ENCODE measurements at regions not wholly inside any gene's neighbourhood (a gene's known extent, or its start where the extent isn't known, plus 50 kb on each side); places are given as distances from the start of the nearest gene placed in this dataset.

DNA sequence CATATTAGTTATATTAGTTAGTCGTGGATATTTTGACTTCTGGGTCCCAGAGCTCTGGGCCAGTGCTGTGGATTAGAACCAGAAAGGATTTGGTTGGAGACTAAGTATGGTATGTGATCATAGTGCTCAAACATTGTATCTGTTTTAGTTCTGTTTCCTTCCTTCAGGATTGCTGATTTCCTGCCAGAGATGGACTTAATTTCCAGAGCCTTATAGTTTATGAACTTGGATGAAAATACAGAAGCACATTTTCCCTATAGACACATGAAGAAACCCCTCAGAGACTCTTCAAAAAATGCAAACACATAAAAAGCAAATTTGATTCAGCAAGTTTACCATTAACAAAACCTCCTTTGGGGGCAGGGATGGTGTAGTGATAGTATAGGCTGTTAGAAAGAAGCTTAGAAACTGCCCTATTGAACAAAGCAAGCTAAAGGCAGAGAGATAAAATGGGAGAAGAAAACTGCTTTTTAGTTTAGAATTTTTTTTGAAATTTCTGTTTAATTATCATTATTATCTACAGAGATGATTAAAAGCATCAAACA, 88.7 kb upstream of the EFEMP1 start:
- no peak overlapping the region for H2AK9ac ChIP-seq (replicated peaks; ENCODE audit: low read depth, low read length, poor library complexity)
- no TSS peak for BruUV-seq (replicated peaks)
- CTCF ChIA-PET: no interaction called here
- no peak overlapping the region for H3K4me3 ChIP-seq (ENCODE audit: insufficient read depth, low read depth, low read length)
- H3K18ac ChIP-seq (ENCODE audit: low read depth, low read length): no peak overlapping the region
- H4K91ac ChIP-seq (ENCODE audit: insufficient read depth, low read depth, low read length): no peak overlapping the region
- in situ Hi-C loops (cut with MboI; ENCODE audit: low sequenced_read_pairs) (no loop called here), dilution Hi-C loops (cut with HindIII; ENCODE audit: low sequenced_read_pairs, unreplicated experiment) (loop anchor here (25.0 kb wide), 1 partner anchor 300 kb away; no protein-coding TSS in a partner anchor), intact Hi-C loops (cut with micrococcal nuclease) (loop anchor here (5.0 kb wide), 1 partner anchor 120 kb away; no protein-coding TSS in a partner anchor)
- no peak for ATAC-seq (ENCODE audit: low read depth)
- H2AFZ ChIP-seq (replicated peaks; ENCODE audit: low read length, poor library complexity): no peak overlapping the region
- H3K9me3 ChIP-seq (ENCODE audit: control insufficient read depth, insufficient read depth, low read length): no peaks in the 10 kb centered on the region
- no peak for TF ChIP-seq MXI1 (IDR thresholded peaks at IDR 0.05; ENCODE audit: borderline replicate concordance, low read depth, low read length)
- no peak for TF ChIP-seq FOS (IDR thresholded peaks at IDR 0.05; ENCODE audit: low read depth, low read length)
- TF ChIP-seq, protein P1, sequence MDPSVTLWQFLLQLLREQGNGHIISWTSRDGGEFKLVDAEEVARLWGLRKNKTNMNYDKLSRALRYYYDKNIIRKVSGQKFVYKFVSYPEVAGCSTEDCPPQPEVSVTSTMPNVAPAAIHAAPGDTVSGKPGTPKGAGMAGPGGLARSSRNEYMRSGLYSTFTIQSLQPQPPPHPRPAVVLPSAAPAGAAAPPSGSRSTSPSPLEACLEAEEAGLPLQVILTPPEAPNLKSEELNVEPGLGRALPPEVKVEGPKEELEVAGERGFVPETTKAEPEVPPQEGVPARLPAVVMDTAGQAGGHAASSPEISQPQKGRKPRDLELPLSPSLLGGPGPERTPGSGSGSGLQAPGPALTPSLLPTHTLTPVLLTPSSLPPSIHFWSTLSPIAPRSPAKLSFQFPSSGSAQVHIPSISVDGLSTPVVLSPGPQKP (IDR thresholded peaks at IDR 0.05; ENCODE audit: borderline replicate concordance, low read depth, low read length): no peak
- no peak for TF ChIP-seq CEBPB (IDR thresholded peaks at IDR 0.05; ENCODE audit: low read depth, low read length)
- no peak for TF ChIP-seq SMC3 (IDR thresholded peaks at IDR 0.05; ENCODE audit: low read depth, low read length)
- TF ChIP-seq POLR2A (IDR thresholded peaks at IDR 0.05; ENCODE audit: low read depth, low read length): no peak
- no peak for TF ChIP-seq RCOR1 (IDR thresholded peaks at IDR 0.05; ENCODE audit: insufficient replicate concordance, low read length)
- POLR2A ChIA-PET (ENCODE audit: unreplicated experiment): no interaction called here
- no peak overlapping the region for H2BK15ac ChIP-seq (ENCODE audit: low read depth, low read length)
- no peak overlapping the region for H2BK20ac ChIP-seq (ENCODE audit: low read depth, low read length)
- H3K4ac ChIP-seq (ENCODE audit: low read depth, low read length): no peak overlapping the region
- no peaks in the 10 kb centered on the region for H4K20me1 ChIP-seq (ENCODE audit: insufficient read depth, low read length)
- no peaks in the 10 kb centered on the region for H3K36me3 ChIP-seq (ENCODE audit: control insufficient read depth, insufficient read depth, low read length)
- H3K27me3 ChIP-seq (ENCODE audit: control insufficient read depth, insufficient read depth, low read length): peaks cover 4% of the 10 kb centered on the region; the same call in 1 of the 2 replicates
- no peak overlapping the region for H4K8ac ChIP-seq (ENCODE audit: low read depth in 2 of 2, low read length in 2 of 2)
- no peak overlapping the region for H2AK5ac ChIP-seq (ENCODE audit: low read depth, low read length)
- H2BK5ac ChIP-seq (ENCODE audit: low read depth, low read length, poor library complexity, severe bottlenecking): no peak overlapping the region
- no peak overlapping the region for H2BK120ac ChIP-seq (ENCODE audit: low read depth, low read length)
- H3K14ac ChIP-seq (replicated peaks; ENCODE audit: low read depth, low read length): no peak overlapping the region
- H3K27ac ChIP-seq (ENCODE audit: insufficient read depth, low read length): no peak overlapping the region
- WGBS, 2 experiments (ENCODE audit: extremely low coverage in 2 of 2, insufficient read length in 1 of 2): no CpG with 5 or more reads among the region's 1 CpG
- H3K56ac ChIP-seq (ENCODE audit: extremely low read depth, insufficient read depth, low read length): no peak overlapping the region
- no peaks in the 10 kb centered on the region for H3K79me1 ChIP-seq (ENCODE audit: low read depth in 1 of 2, low read length in 2 of 2)
- H3K4me2 ChIP-seq (ENCODE audit: low read depth, low read length): no peak overlapping the region
- H3K9me1 ChIP-seq (ENCODE audit: insufficient read depth, low read length): no peaks in the 10 kb centered on the region; the same call in 1 of the 2 replicates
- no peak overlapping the region for H4K5ac ChIP-seq (ENCODE audit: low read depth, low read length)
- no peak for DNase-seq
- H3K9ac ChIP-seq (ENCODE audit: low read depth, low read length): no peak overlapping the region
- H3K23ac ChIP-seq (ENCODE audit: low read depth, low read length): no peak overlapping the region
- H3K4me1 ChIP-seq (ENCODE audit: control insufficient read depth, insufficient read depth, low read length): peaks cover 3% of the 10 kb centered on the region

All from IMR-90 (cell line).